ENCODE measurements at regions not wholly inside any gene's neighbourhood (a gene's known extent, or its start where the extent isn't known, plus 50 kb on each side); places are given as distances from the start of the nearest gene placed in this dataset.
A peak's percentile ranks its signal among the peaks of the same experiment; 100 is the strongest.

GRCh38 chr5:1730487-1730847 is 69.2 kb downstream of the MRPL36 start:
- H3K4me3 Mint-ChIP-seq: no peak overlapping the region
- POLR2A ChIA-PET (ENCODE audit: partially characterized antibody): no interaction called here
- H3K36me3 ChIP-seq (ENCODE audit: insufficient read depth, low read length): no peaks in the 10 kb centered on the region
- H3K36me3 Mint-ChIP-seq: no peaks in the 10 kb centered on the region
- no peak overlapping the region for H3K27ac ChIP-seq (ENCODE audit: low read depth, low read length)
- H3K4me1 Mint-ChIP-seq: peaks cover 0 to 3% (median 0%) of the 10 kb centered on the region in 4 donors
- H3K4me1 ChIP-seq (ENCODE audit: insufficient read depth, low read length): no peaks in the 10 kb centered on the region
- H3K9me3 ChIP-seq (ENCODE audit: control insufficient read depth in 1 of 2, low read length in 2 of 2): no peaks in the 10 kb centered on the region
- no peak for DNase-seq
- peaks cover 3 to 9% of the 10 kb centered on the region in 2 donors for H3K27me3 Mint-ChIP-seq
- no peak overlapping the region for H3K4me3 ChIP-seq (ENCODE audit: low read length in 2 of 2)
- H3K27ac Mint-ChIP-seq: no peak overlapping the region
- H3K9me3 Mint-ChIP-seq: no peaks in the 10 kb centered on the region
- intact Hi-C loops (cut with micrococcal nuclease): no loop called here
- no peaks in the 10 kb centered on the region for H3K27me3 ChIP-seq (ENCODE audit: insufficient read depth, low read length)
- CTCF ChIA-PET (ENCODE audit: partially characterized antibody): no interaction called here

- H3K36me3 Mint-ChIP-seq: no peaks in the 10 kb centered on the region
- Histone ChIP-seq H3K4me1 (ENCODE audit: insufficient read depth, low read length) (no peaks in the 10 kb centered on the region), H3K4me3 (ENCODE audit: low read length in 2 of 2) (no peak overlapping the region), H3K36me3 (ENCODE audit: insufficient read depth, low read length) (no peaks in the 10 kb centered on the region), H3K9me3 (ENCODE audit: control insufficient read depth in 1 of 2, low read length in 2 of 2) (no peaks in the 10 kb centered on the region), H3K27me3 (ENCODE audit: insufficient read depth, low read length) (no peaks in the 10 kb centered on the region), H3K27ac (ENCODE audit: low read depth, low read length) (no peak overlapping the region)
- DNase-seq: no peak
- no peak overlapping the region for H3K4me3 Mint-ChIP-seq
- peaks cover 1 to 9% of the 10 kb centered on the region in 2 donors for H3K27me3 Mint-ChIP-seq
- ChIA-PET CTCF (ENCODE audit: partially characterized antibody) (no interaction called here), POLR2A (ENCODE audit: partially characterized antibody) (no interaction called here)
- H3K9me3 Mint-ChIP-seq: no peaks in the 10 kb centered on the region
- no peak overlapping the region for H3K27ac Mint-ChIP-seq
- intact Hi-C loops (cut with micrococcal nuclease): no loop called here
- peaks cover 0 to 3% (median under 1%) of the 10 kb centered on the region in 4 donors for H3K4me1 Mint-ChIP-seq
These were observed 69.8 kb downstream of the MRPL36 start for GRCh38 chr5:1729641-1730486.

DNA sequence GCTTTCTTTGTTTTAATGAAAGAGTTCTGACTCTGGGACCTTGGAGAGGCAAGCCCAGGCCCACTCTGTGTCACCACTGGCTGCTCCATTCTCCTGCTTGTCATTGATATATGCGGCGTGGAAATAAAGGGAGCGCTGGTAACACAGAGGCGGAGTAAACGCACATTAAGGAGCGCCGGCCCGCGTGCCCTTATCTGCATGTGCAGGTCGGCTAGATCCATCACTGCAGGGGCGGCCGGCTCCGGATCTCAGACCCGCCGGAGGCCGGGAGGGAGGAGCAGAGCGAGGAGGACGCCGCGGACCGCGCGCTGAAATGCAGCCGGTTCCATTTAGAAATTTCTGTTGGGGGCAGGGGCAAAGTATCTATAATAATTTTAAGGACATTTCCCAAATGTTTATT is 70.8 kb downstream of the MRPL36 start:
- POLR2A ChIA-PET (ENCODE audit: partially characterized antibody): no interaction called here
- Mint-ChIP-seq H3K4me1 (peaks cover 0 to 3% (median under 1%) of the 10 kb centered on the region in 4 donors), H3K9me3 (no peaks in the 10 kb centered on the region), H3K27ac (no peak overlapping the region), H3K4me3 (no peak overlapping the region), H3K27me3 (peaks cover 1 to 9% of the 10 kb centered on the region in 2 donors), H3K36me3 (no peaks in the 10 kb centered on the region)
- Histone ChIP-seq H3K4me3 (ENCODE audit: low read length in 2 of 2) (no peak overlapping the region), H3K4me1 (ENCODE audit: insufficient read depth, low read length) (no peaks in the 10 kb centered on the region), H3K27ac (ENCODE audit: low read depth, low read length) (no peak overlapping the region), H3K27me3 (ENCODE audit: insufficient read depth, low read length) (no peaks in the 10 kb centered on the region), H3K9me3 (ENCODE audit: control insufficient read depth in 1 of 2, low read length in 2 of 2) (no peaks in the 10 kb centered on the region), H3K36me3 (ENCODE audit: insufficient read depth, low read length) (no peaks in the 10 kb centered on the region)
- CTCF ChIA-PET (ENCODE audit: partially characterized antibody): no interaction called here
- no peak for DNase-seq
- intact Hi-C loops (cut with micrococcal nuclease): no loop called here

- POLR2A ChIA-PET (ENCODE audit: partially characterized antibody): no interaction called here
These were observed 72.1 kb downstream of the MRPL36 start for GRCh38 chr5:1727571-1727970.

GRCh38 chr5:1726956-1727355 is 72.7 kb downstream of the MRPL36 start:
- H3K4me1 Mint-ChIP-seq: peaks cover 0 to 6% (median under 1%) of the 10 kb centered on the region in 4 donors
- intact Hi-C loops (cut with micrococcal nuclease): no loop called here
- Histone ChIP-seq H3K4me3 (ENCODE audit: low read length in 2 of 2) (no peak overlapping the region), H3K27ac (ENCODE audit: low read depth, low read length) (no peak overlapping the region), H3K4me1 (ENCODE audit: insufficient read depth, low read length) (no peaks in the 10 kb centered on the region), H3K27me3 (ENCODE audit: insufficient read depth, low read length) (no peaks in the 10 kb centered on the region), H3K9me3 (ENCODE audit: control insufficient read depth in 1 of 2, low read length in 2 of 2) (no peaks in the 10 kb centered on the region), H3K36me3 (ENCODE audit: insufficient read depth, low read length) (no peaks in the 10 kb centered on the region)
- ChIA-PET CTCF (ENCODE audit: partially characterized antibody) (no interaction called here), POLR2A (ENCODE audit: partially characterized antibody) (no interaction called here)
- H3K9me3 Mint-ChIP-seq: no peaks in the 10 kb centered on the region
- H3K27me3 Mint-ChIP-seq: peaks cover 1 to 8% of the 10 kb centered on the region in 2 donors
- peaks cover 0 to 1% of the 10 kb centered on the region in 2 donors for H3K36me3 Mint-ChIP-seq
- no peak overlapping the region for H3K27ac Mint-ChIP-seq
- no peak for DNase-seq
- no peak overlapping the region for H3K4me3 Mint-ChIP-seq

More at GRCh38 chr5:1727571-1727970, 72.1 kb downstream of the MRPL36 start:
- Histone ChIP-seq H3K36me3 (ENCODE audit: insufficient read depth, low read length) (no peaks in the 10 kb centered on the region), H3K4me1 (ENCODE audit: insufficient read depth, low read length) (no peaks in the 10 kb centered on the region), H3K4me3 (ENCODE audit: low read length in 2 of 2) (no peak overlapping the region), H3K27ac (ENCODE audit: low read depth, low read length) (no peak overlapping the region), H3K27me3 (ENCODE audit: insufficient read depth, low read length) (no peaks in the 10 kb centered on the region), H3K9me3 (ENCODE audit: control insufficient read depth in 1 of 2, low read length in 2 of 2) (no peaks in the 10 kb centered on the region)
- Mint-ChIP-seq H3K27me3 (peaks cover 1 to 9% of the 10 kb centered on the region in 2 donors), H3K4me1 (peaks cover 0 to 6% (median under 1%) of the 10 kb centered on the region in 4 donors), H3K4me3 (no peak overlapping the region), H3K27ac (no peak overlapping the region), H3K9me3 (no peaks in the 10 kb centered on the region), H3K36me3 (peaks cover 0 to 1% of the 10 kb centered on the region in 2 donors)
- CTCF ChIA-PET (ENCODE audit: partially characterized antibody): no interaction called here
- intact Hi-C loops (cut with micrococcal nuclease): no loop called here
- no peak for DNase-seq

DNA sequence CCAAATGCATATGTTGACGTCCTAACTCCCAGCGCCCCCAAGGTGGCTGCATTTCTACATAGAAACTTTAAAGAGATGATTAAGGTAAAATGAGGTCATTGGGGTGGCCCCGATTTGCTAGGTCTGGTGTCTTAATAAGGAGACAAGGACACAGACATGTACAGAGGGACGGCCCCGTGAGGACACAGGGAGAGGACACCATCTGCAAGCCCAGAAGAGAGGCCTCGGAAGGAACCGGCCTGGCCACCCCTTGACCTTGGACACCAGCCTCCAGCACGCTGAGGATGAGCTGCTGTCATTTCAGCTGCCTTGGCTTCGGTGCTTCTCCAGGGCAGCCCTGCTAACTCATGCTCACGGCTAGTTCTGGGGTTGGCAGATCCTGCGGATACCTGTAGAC is 73.2 kb downstream of the MRPL36 start:
- peak overlapping the region in 1 of 8 donors; percentile 41 for H3K4me3 Mint-ChIP-seq
- CTCF ChIA-PET (ENCODE audit: partially characterized antibody): no interaction called here
- H3K4me1 Mint-ChIP-seq: peaks cover 0 to 6% (median under 1%) of the 10 kb centered on the region in 4 donors
- peak overlapping the region in 1 of 7 donors; percentile 30 for H3K27ac Mint-ChIP-seq
- H3K27ac ChIP-seq (ENCODE audit: low read depth, low read length): no peak overlapping the region
- POLR2A ChIA-PET (ENCODE audit: partially characterized antibody): no interaction called here
- no peaks in the 10 kb centered on the region for H3K27me3 ChIP-seq (ENCODE audit: insufficient read depth, low read length)
- intact Hi-C loops (cut with micrococcal nuclease): no loop called here
- no peak overlapping the region for H3K4me3 ChIP-seq (ENCODE audit: low read length in 2 of 2)
- H3K36me3 ChIP-seq (ENCODE audit: insufficient read depth, low read length): no peaks in the 10 kb centered on the region
- H3K4me1 ChIP-seq (ENCODE audit: insufficient read depth, low read length): no peaks in the 10 kb centered on the region
- peaks cover 1 to 8% of the 10 kb centered on the region in 2 donors for H3K27me3 Mint-ChIP-seq
- no peaks in the 10 kb centered on the region for H3K9me3 Mint-ChIP-seq
- DNase-seq: no peak
- H3K9me3 ChIP-seq (ENCODE audit: control insufficient read depth in 1 of 2, low read length in 2 of 2): no peaks in the 10 kb centered on the region
- H3K36me3 Mint-ChIP-seq: peaks cover 0 to 1% of the 10 kb centered on the region in 2 donors

DNA sequence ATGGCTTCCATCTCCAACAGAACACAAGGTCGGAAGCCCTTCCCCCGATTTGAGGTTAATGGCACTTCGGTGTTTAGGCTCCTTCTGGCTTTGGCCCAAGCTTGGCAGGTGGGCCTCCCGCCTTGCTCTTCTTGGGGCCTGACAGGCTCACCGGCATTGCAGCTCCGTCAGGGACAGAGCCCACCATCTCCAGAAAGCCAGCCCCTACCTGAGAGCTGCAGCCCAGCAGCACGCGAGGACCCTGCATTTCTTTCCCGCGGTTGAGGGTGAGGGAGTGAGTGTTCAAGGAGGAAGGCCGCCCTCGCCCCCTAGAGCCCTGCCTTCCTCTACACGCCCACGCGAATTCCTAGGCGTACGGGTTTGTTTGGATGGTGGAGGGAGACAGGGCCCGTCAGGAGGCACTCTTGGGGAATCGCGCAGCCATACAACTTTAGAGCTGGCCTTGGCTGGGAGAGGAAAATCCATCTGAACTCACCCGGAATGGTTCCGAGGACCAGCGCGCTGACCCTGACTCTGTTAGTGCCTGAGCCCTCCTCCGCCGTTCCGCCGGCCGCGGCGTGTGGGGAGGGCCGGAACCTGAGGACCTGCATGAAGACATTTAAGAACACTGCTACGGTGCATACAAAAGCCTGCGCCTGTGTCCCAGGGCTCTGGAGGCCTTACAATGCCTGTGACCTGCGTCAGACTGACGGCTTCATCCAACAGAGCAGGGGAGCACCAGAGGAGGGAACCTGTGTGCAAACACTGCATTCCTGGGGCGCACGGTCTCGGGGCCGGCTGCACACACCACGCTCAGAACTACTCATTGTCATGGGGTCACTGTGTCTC is 73.8 kb downstream of the MRPL36 start:
- no peak overlapping the region for H3K4me3 ChIP-seq (ENCODE audit: low read length in 2 of 2)
- CTCF ChIA-PET (ENCODE audit: partially characterized antibody): no interaction called here
- peaks cover 0 to 6% (median 0%) of the 10 kb centered on the region in 8 donors for H3K9me3 Mint-ChIP-seq

More for the DNA sequence above, 73.8 kb downstream of the MRPL36 start:
- Histone ChIP-seq H3K9me3 (ENCODE audit: control insufficient read depth in 1 of 2, low read length in 2 of 2) (no peaks in the 10 kb centered on the region), H3K27ac (ENCODE audit: low read depth, low read length) (no peak overlapping the region), H3K27me3 (ENCODE audit: insufficient read depth, low read length) (no peaks in the 10 kb centered on the region), H3K4me1 (ENCODE audit: insufficient read depth, low read length) (no peaks in the 10 kb centered on the region), H3K36me3 (ENCODE audit: insufficient read depth, low read length) (no peaks in the 10 kb centered on the region)
- H3K36me3 Mint-ChIP-seq: peaks cover 0 to 2% of the 10 kb centered on the region in 2 donors
- H3K27ac Mint-ChIP-seq: no peak overlapping the region
- intact Hi-C loops (cut with micrococcal nuclease): no loop called here
- peaks cover 0 to 6% (median under 1%) of the 10 kb centered on the region in 4 donors for H3K4me1 Mint-ChIP-seq
- H3K4me3 Mint-ChIP-seq: peak overlapping the region in 5 of 8 donors; percentile 75 to 87 (median 80)
- no peak for DNase-seq
- POLR2A ChIA-PET (ENCODE audit: partially characterized antibody): no interaction called here
- H3K27me3 Mint-ChIP-seq: peaks cover 1 to 3% of the 10 kb centered on the region in 2 donors

All from CD4-positive, alpha-beta memory T cell (primary cell).